Fibroblast of skin of scalp (primary cell): ENCODE measurements at regions not wholly inside any gene's neighbourhood (a gene's known extent, or its start where the extent isn't known, plus 50 kb on each side); places are given as distances from the start of the nearest gene placed in this dataset.

Source experiments
- DNase-seq: peaks from one replicate; pipeline ENCODE4 v3.0.0-alpha.2; 2013

GRCh38 chr2:19580264-19580663, 221.8 kb upstream of the OSR1 start:
- DNase-seq: no peak

GRCh38 chr2:19579461-19579860, 221.0 kb upstream of the OSR1 start:
- no peak for DNase-seq

DNA sequence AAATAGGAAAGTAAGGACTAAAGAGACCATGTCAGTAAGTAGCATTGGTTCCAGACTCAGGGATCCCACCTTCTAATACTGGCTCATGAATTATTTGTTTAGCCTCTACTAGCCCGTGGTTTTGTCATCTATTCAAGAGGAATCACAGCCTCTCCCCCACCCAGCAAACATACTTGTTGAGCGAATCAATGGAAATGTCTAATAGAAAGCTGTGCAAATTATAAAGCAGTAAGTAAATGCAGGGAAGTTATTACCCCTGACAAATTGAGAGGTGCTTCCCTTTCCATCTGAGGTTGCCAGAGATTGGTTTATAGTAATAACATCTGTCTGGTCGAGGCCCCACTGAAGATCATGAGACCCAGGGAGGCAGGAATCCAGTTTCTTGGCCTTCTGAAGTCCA, 219.3 kb upstream of the OSR1 start:
- DNase-seq: peak; percentile 51

- DNase-seq: no peak
Observed at GRCh38 chr2:19576411-19576810, 218.0 kb upstream of the OSR1 start.

DNA sequence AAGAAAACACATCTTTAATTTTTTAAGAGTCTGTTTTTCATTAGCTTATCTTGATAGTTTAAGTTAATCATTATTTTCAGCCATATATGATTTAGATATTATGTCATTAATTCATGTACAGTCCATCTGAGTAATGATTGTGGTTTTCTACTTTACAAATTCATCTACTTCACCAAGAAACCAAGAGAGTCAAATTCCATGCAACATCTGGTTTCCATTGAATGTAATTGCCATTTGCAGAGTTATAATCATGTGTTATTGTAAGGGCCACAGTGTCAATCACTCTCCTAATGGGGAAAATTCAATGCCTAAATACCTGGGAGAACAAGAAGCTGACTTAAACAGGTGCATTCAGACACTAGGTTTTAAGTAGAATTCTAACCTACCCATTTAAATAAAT, 217.2 kb upstream of the OSR1 start:
- peak; percentile 71 for DNase-seq

DNA sequence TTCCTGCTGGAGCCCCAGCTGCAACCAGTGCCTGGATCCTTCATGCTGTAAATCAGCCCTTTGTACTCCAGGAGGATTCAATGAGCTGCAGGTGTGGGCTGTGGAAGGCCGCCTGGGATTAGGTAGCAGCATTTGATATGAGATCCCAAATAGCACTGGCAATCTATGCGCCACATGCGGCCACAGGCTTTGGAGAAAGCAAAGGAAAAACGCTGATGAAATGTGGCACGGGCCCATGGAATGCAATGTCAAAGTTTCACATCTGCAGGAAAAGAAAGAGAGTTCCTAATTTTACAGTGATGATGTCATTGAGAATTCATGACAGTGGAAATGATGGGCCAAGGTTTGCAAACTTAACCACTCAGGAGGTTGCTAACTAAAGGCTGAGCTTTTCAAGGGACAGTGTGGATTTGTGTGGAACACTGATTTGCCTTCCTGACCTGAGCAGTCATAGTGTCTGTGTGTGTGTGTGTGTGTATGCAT, 216.4 kb upstream of the OSR1 start:
- peak; percentile 86 for DNase-seq

DNA sequence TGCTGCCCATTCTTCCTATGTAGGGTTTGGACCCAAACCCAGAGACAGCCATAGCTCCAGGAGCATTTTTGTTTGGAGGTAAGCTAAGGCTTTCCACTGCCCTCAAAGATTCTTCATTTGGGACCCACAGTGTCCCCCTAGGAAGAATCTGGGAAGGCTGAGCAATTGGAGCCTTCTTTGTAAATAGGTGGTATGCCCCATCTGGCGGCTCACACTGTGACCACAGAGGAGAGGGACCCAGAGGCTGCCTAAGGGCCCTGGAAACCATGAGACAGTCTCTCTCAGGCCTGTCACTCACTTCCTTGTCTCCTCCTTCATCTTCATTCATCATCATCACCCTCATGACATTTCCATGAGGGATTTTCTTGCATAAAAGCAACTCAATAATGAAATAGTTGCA, 215.4 kb upstream of the OSR1 start:
- no peak for DNase-seq

- DNase-seq: no peak
Observed at GRCh38 chr2:19571773-19572172, 213.3 kb upstream of the OSR1 start.

DNA sequence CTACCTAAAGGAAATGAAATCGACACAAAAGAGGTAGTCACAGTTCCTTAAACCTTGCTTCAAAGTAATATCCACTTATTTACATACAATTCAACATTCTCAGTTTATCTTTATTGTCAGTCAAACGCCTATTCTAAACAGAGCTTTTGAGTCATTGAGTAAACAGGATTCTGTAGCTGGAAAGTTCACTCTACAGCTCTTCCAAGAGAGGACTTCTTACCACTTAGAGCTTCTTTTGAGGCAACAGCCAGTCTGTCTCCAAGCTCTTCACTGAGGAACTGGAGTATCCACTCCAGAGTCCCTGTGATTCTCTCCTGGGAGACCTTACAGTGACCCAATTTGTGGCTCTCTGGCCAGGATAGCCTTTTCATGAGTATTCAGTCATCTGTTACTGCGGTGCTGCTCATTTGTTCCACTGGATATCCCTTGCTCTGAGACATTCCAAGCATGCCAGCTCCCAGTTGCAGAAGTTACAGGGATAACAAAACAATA, 210.9 kb upstream of the OSR1 start:
- DNase-seq: no peak

GRCh38 chr2:19568809-19569208, 210.4 kb upstream of the OSR1 start:
- no peak for DNase-seq

DNA sequence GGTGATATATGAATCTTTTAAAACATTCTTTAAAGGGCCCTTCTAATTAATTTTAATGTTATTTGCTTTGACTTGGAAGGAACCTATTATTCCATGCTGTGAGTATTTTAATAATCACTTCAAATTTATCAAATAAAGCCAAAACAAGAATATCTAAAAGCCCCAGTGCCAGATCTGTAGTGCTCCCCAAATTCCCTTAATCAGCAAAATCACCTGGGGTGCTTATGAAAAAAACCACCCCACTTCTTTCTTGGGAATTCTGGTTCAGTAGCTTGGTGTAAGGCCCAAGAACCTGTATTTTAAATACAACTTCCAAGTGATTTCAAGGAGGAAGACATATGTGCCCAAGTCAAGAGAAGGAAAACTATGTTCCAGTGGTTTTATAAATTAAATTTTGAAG, 202.4 kb upstream of the OSR1 start:
- DNase-seq: no peak

DNA sequence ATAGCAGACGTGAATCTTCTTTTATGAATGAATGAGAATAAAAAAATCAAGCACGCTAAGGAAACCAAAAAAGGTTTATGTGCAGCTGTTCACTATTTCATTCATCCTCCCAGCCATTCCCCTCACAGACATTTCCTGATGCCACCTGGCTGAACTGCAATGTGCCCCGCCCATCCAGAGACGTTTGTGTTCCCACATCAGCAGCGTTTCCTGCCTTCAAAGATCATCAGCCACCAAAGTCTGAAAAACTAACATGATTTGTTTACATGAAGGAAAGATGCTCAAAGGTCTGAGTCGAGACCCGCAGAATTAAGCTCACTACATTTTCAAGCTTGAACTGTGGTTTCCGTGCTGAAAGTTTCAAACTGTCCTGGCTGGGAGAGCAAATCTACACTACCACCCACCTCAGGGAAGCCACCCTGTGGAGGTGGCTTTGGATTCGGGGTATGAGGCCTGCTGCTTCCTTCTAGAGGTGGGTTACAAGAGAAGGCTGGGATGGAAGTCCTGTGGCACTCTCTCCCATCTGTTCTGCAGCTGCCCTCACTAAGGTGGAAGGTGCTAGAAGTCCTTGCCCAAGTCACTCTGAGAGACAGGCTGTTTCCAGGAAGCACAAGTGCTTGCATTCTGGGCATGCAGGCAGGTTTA, 201.3 kb upstream of the OSR1 start:
- DNase-seq: no peak

DNA sequence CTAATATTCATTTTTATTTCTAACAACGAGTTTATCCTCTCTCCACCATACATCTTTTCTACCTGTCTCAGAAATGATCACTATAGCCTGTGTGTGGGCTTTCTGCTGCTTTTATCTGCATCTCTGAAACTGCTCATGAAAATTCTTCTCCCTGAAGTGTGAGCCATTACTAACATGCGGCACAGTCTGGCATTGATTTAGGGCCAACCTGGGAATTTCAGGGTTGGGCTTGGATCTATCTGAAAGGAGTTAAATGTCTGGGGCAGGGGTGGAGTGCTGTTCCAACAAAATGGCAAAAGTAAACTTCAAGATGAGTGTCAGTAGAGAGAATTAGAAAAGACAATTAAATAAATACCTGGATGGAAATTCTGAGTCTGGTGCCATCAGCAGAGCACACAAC, 198.2 kb upstream of the OSR1 start:
- DNase-seq: no peak

GRCh38 chr2:19554520-19554919, 196.1 kb upstream of the OSR1 start:
- no peak for DNase-seq

DNA sequence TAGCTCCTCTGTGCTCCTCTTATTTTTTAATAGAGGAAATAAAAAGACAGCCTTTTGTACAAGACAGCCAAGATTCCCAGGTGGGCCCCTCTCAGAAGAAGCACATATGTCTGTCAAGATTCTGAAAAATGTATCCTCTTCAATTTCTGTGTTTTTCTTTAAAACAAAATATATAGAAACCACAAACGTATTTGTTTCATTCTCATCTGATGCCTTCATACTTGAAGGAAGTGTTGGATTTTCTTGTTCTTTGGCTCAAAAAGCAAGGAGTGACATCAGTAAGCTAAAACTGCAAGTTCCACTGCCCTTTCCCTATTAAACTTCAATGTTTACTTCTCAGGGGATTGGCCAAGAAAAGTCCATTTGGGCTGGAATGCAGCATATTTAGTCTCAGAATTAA, 193.8 kb upstream of the OSR1 start:
- DNase-seq: no peak

GRCh38 chr2:19550750-19551149, 192.3 kb upstream of the OSR1 start:
- no peak for DNase-seq

DNA sequence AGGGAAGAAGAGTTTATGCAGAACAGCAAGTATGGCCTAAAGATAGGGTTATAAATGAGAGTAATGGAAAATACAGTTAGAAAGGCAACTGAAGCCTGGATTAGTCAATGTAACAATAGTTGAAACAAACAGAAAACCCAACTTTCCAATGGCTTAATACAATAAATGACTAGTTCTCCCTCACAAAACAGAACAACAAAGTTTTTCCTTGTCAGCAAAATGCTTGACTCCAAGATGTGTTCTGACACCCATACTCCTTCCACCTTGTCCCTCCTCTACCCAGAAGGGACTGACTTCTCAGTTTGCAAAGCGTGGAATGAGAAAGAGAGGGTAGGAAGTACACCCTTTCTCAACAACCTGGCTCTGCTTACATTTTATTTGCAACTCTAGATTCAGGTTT, 191.4 kb upstream of the OSR1 start:
- no peak for DNase-seq

DNA sequence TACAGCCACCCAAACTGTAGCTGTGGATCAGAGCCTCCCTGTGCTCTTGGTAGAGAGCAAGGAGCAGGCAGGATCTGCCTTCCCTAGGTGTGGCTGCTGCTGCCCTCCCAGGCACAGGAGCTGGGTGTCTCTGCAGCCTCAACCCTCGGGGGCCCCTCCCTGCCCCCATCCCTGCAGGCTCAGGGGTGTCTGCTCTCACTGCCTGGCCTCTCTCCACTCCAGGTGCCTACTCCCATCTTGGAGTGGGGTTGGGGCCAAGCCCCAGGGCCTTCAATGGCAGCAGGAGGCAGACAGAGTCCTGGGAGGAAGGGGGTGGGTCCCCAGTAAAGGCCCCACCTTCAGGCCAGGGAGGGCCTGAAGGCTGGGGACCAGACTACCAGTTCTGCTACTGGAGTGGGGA, 189.7 kb upstream of the OSR1 start:
- DNase-seq: no peak

GRCh38 chr2:19547321-19547720, 188.9 kb upstream of the OSR1 start:
- no peak for DNase-seq

DNA sequence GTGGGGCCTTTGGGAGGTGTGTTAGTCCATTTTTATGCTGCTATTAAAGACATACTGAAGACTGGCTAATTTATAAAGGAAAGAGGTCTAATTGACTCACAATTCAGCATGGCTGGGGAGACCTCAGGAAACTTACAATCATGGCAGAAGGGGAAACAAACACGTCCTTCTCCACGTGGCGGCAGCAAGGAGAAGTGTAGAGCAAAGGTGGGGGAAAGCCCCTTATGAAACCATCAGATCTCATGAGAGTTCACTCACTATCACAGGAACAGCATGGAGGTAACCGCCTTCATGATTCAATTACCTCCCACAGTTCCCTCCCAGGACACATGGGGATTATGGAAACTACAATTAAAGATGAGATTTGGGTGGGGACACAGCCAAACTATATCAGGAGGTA, 187.1 kb upstream of the OSR1 start:
- no peak for DNase-seq

DNA sequence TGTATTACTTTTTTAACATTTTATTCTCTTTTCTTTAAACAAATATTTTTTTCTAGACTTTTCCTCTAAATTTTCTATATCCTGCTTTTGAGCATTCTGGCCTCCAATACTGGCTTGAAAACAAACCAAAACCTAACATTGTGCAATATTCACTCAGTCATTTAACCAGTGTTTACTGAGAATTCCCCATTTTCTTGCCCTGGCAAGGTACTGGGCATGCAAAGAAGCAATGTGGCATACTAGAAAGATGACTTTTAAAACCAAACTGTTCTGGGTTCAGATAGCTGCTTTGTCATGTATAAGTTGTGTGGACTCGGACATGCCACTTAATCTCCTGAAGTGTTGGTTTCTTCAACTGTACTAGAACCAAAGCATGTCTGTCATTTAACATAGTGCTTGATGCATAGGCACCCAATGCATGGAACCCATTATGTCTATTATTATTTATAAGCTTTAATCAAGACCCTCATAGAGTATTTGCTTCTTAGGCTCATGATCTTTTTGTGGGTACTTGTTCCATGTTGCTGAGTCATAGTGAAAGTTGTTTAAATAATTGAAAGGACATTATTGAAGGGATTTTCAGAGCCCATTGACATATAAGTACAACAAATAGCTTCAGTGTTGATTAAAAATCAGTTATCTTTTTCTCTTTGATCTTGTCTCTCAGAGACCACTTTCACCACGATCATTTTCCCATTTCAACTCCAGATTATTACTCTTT, 185.4 kb upstream of the OSR1 start:
- no peak for DNase-seq

DNA sequence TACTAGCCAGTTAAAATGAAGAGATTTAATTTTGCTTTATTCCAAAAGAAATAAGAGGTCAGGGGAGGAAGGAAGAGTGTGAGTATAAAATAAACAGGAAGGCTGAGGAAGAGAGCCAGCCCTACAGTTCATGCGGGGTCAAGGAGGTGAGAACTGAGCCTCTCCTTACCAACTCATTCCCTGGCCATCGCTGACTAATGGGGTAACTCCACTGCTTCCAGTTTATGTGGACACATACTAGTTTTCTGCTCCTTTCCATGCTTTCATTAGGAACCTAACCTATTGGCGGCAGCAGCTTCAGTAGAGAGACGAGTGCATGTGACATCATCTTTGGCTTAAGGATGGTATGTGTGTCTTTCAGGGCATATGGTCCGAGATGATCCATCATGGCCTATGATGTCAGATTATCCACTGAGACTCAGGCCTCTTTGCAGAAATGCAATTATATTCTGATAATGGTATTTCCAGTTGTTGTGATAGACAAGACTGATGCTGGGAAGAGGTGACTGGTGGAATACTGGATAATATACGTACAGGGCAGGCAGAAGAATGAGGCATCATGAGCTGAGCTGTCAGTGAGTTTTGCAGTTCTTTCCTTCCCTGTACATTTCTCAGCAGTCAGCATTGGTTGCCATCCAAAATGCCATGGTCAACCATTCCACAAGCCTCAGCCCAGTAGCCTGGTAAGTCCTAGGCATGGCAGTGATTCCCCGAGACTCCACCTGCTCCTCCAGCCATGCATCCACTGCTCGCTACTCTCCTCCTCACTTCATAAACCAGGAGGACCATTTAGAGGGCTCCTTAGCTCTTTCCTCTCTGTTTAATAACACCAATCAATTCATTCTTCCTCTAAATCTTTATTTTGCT, 184.6 kb upstream of the OSR1 start:
- DNase-seq: no peak

GRCh38 chr2:19541884-19542283, 183.5 kb upstream of the OSR1 start:
- no peak for DNase-seq
